C1 segment of cervical spinal cord (tissue), 14 donors: ENCODE measurements at regions not wholly inside any gene's neighbourhood (a gene's known extent, or its start where the extent isn't known, plus 50 kb on each side); places are given as distances from the start of the nearest gene placed in this dataset.
A peak's percentile ranks its signal among the peaks of the same experiment; 100 is the strongest.
"Not testable (repeated sequence)": the region's sequence is repeated elsewhere in the genome, so short reads cannot be mapped to it uniquely, and the experiment has no call there.

Source experiments
- DNase-seq, 14 donors: peaks; one replicate each; lab custom pipeline; 2025; lab: John Stamatoyannopoulos, UW

- no peak for DNase-seq
These were observed 205.6 kb upstream of the ZNF184 start for GRCh38 chr6:27678469-27678868.

- no peak for DNase-seq
These were observed 202.0 kb upstream of the ZNF184 start for GRCh38 chr6:27674882-27675281.

- DNase-seq = peak in 3 of 14 donors; percentile 4 to 45 (median 4)
These were observed 199.4 kb upstream of the ZNF184 start for GRCh38 chr6:27672113-27672799.

- peak in 2 of 14 donors; percentile 0 to 28 for DNase-seq
These were observed 196.9 kb upstream of the ZNF184 start for GRCh38 chr6:27669624-27670301.

GRCh38 chr6:27669295-27669623, 196.4 kb upstream of the ZNF184 start:
- DNase-seq = peak in 1 of 14 donors; percentile 28

- peak in 5 of 14 donors; percentile 3 to 29 (median 8) for DNase-seq
These were observed 195.8 kb upstream of the ZNF184 start for GRCh38 chr6:27668442-27669294.

GRCh38 chr6:27667657-27668441, 194.9 kb upstream of the ZNF184 start:
- DNase-seq = no peak

- DNase-seq = no peak
These were observed 194.2 kb upstream of the ZNF184 start for GRCh38 chr6:27667016-27667656.

GRCh38 chr6:27662769-27663168, 189.9 kb upstream of the ZNF184 start:
- DNase-seq = no peak

- not testable (repeated sequence) for DNase-seq
These were observed 189.3 kb upstream of the ZNF184 start for GRCh38 chr6:27662212-27662611.

GRCh38 chr6:27653143-27653825, 180.4 kb upstream of the ZNF184 start:
- DNase-seq = not testable (repeated sequence)

GRCh38 chr6:27651371-27651732, 178.4 kb upstream of the ZNF184 start:
- DNase-seq = no peak

- DNase-seq = no peak
These were observed 177.9 kb upstream of the ZNF184 start for GRCh38 chr6:27650620-27651370.

- no peak for DNase-seq
These were observed 171.6 kb upstream of the ZNF184 start for GRCh38 chr6:27644528-27644927.

- DNase-seq = no peak
These were observed 170.0 kb upstream of the ZNF184 start for GRCh38 chr6:27642744-27643456.

GRCh38 chr6:27635886-27636285, 163.0 kb upstream of the ZNF184 start:
- not testable (repeated sequence) for DNase-seq

- DNase-seq = not testable (repeated sequence)
These were observed 160.3 kb upstream of the ZNF184 start for GRCh38 chr6:27633221-27633688.

- DNase-seq = no peak
These were observed 158.7 kb upstream of the ZNF184 start for GRCh38 chr6:27631609-27631916.
